ENCODE measurements at regions not wholly inside any gene's neighbourhood (a gene's known extent, or its start where the extent isn't known, plus 50 kb on each side); places are given as distances from the start of the nearest gene placed in this dataset.

DNA sequence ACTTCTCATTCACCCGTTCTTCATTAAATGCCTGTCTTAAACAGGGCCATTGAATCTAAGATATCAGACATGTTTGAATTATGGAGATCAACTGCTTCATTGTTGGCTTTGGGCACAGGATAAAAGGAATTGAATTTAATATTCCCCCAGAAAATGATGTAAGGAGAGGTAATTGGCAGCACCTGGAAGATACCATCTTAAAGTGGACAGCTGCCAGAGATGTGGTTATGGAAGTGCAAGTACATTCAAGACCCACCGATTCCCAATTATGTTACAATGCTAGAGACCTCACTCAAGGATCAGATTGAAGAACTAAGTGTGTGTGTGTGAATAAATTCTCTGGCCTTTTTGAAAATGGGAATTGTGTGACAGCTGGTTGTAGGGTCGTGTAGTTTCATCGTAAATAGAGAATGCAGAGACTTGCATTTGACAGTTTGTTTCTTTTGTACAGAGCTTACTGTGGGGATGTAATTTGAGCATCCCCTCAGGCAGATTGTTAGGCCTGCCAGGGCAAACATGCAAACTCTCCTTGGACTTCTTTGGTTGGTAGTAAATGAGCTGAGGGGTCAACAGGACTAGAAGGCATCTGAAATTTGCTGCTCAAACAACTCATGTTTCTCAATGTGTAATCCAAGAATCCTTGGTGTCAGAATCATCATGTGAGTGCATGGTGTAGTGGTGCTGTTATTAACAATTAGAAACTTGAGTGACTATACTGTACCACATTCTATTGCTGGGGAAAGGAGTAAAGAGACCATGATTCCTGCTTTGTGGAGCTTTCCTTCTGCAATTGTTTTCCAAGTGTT, 359.2 kb upstream of the THRB start:
- no peak for DNase-seq (ENCODE audit: low read depth in 1 of 2, low spot score in 2 of 2)
- Histone ChIP-seq H3K23ac (ENCODE audit: insufficient read length) (no peak overlapping the region), H3K14ac (ENCODE audit: insufficient read length) (no peak overlapping the region), H3K9ac (replicated peaks in 1 of 4; ENCODE audit: extremely low read depth in 1 of 4, low read depth in 3 of 4, low read length in 3 of 4) (no peak overlapping the region), H4K5ac (ENCODE audit: insufficient read length, low read depth, low read length) (no peak overlapping the region), H3K36me3 (ENCODE audit: control insufficient read depth in 2 of 4, insufficient read depth in 4 of 4, low read length in 3 of 4) (no peaks in the 10 kb centered on the region), H2AFZ (ENCODE audit: low read length) (no peak overlapping the region), H4K20me1 (replicated peaks in 1 of 2; ENCODE audit: control insufficient read depth in 1 of 2, insufficient read depth in 2 of 2, low read length in 2 of 2) (no peaks in the 10 kb centered on the region), H2BK120ac (replicated peaks; ENCODE audit: low read depth, low read length) (no peak overlapping the region), H4K8ac (ENCODE audit: extremely low read depth, insufficient read depth, low read length) (no peak overlapping the region), H3K9me3 (ENCODE audit: insufficient read depth in 2 of 2, low read depth in 1 of 2, low read length in 1 of 2) (no peaks in the 10 kb centered on the region), H4K91ac (replicated peaks; ENCODE audit: insufficient read length, low read length) (no peak overlapping the region), H3K79me2 (ENCODE audit: control insufficient read depth in 1 of 2, insufficient read depth in 2 of 2, low read length in 2 of 2) (no peaks in the 10 kb centered on the region), H3K18ac (ENCODE audit: extremely low read depth, low read length) (no peak overlapping the region), H2BK5ac (ENCODE audit: low read depth, low read length) (no peak overlapping the region), H3K4me1 (replicated peaks in 1 of 4; ENCODE audit: control insufficient read depth in 3 of 4, insufficient read depth in 4 of 4, low read length in 3 of 4) (peaks cover 0 to 3% (median 0%) of the 10 kb centered on the region in 4 experiments; a peak in 1 of 7 replicates), H2AK5ac (ENCODE audit: low read depth, low read length) (no peak overlapping the region), H3K79me1 (ENCODE audit: low read depth, low read length) (no peaks in the 10 kb centered on the region), H3K4ac (replicated peaks; ENCODE audit: insufficient read length, low read depth, low read length) (no peak overlapping the region), H3K4me2 (ENCODE audit: insufficient read depth in 1 of 2, low read depth in 2 of 2, low read length in 2 of 2) (no peak overlapping the region), H3K27me3 (replicated peaks in 1 of 4; ENCODE audit: control insufficient read depth in 3 of 4, extremely low read depth in 1 of 4, insufficient read depth in 3 of 4, low read length in 3 of 4) (no peaks in the 10 kb centered on the region), H2BK12ac (ENCODE audit: low read depth, low read length) (no peak overlapping the region), H3K56ac (replicated peaks; ENCODE audit: insufficient read length, low read depth, low read length) (no peak overlapping the region), H3K23me2 (ENCODE audit: low read depth, low read length) (no peaks in the 10 kb centered on the region), H2BK15ac (ENCODE audit: low read length) (no peak overlapping the region), H3K4me3 (ENCODE audit: extremely low read depth in 1 of 4, insufficient read depth in 2 of 4, low read depth in 3 of 4, low read length in 4 of 4) (no peak overlapping the region), H2BK20ac (ENCODE audit: low read length) (no peak overlapping the region), H3K27ac (ENCODE audit: low read depth, low read length) (no peak overlapping the region)
- no peak for FAIRE-seq
- WGBS, 2 experiments (ENCODE audit: extremely low coverage in 1 of 2, insufficient coverage in 1 of 2, insufficient read length in 1 of 2, insufficient replicate concordance in 2 of 2, low coverage in 1 of 2, low lambda C conversion rate in 2 of 2, missing lambda C conversion rate in 1 of 2): 86% methylated on average over 4 of the region's 4 CpGs; no CpG with 5 or more reads in 1 of the 2 experiments
- ChIA-PET CTCF (ENCODE audit: partially characterized antibody) (interaction anchor here (1.0 to 1.6 kb wide), 3 partner anchors 9 to 180 kb away, joined by 3 read pairs; no protein-coding TSS in a partner anchor), POLR2A (ENCODE audit: partially characterized antibody) (no interaction called here)
- TF ChIP-seq, protein P1, sequence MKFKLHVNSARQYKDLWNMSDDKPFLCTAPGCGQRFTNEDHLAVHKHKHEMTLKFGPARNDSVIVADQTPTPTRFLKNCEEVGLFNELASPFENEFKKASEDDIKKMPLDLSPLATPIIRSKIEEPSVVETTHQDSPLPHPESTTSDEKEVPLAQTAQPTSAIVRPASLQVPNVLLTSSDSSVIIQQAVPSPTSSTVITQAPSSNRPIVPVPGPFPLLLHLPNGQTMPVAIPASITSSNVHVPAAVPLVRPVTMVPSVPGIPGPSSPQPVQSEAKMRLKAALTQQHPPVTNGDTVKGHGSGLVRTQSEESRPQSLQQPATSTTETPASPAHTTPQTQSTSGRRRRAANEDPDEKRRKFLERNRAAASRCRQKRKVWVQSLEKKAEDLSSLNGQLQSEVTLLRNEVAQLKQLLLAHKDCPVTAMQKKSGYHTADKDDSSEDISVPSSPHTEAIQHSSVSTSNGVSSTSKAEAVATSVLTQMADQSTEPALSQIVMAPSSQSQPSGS (IDR thresholded peaks at IDR 0.05; ENCODE audit: low read length): no peak
- TF ChIP-seq POU5F1 (IDR thresholded peaks at IDR 0.05; ENCODE audit: low read depth, low read length) (no peak), SIRT6 (IDR thresholded peaks at IDR 0.05; ENCODE audit: low read length) (no peak), USF2 (IDR thresholded peaks at IDR 0.05; ENCODE audit: low read length) (no peak), SIN3A (conservative IDR thresholded peaks at IDR 0.05 in 1 of 2, IDR thresholded peaks at IDR 0.05 in 1 of 2; ENCODE audit: low read depth in 1 of 2, low read length in 2 of 2) (no peak), SRF (IDR thresholded peaks at IDR 0.05; ENCODE audit: low read depth, low read length) (no peak), CREB1 (IDR thresholded peaks at IDR 0.05) (no peak), TEAD4 (IDR thresholded peaks at IDR 0.05; ENCODE audit: low read depth, low read length) (no peak)

Measured in H1 (cell line).